GM19397 (cell line): ENCODE measurements at regions not wholly inside any gene's neighbourhood (a gene's known extent, or its start where the extent isn't known, plus 50 kb on each side); places are given as distances from the start of the nearest gene placed in this dataset.

Experiments used
- ATAC-seq: cut with Tn5 transposase; IDR thresholded peaks from one replicate; pipeline ENCODE4 v1.9.1; 2021; ENCODE audit warnings: mild to moderate bottlenecking, moderate library complexity; ENCODE audit not compliant: unreplicated experiment

- no peak for ATAC-seq
These were observed 205.6 kb downstream of the ALDH8A1 start for GRCh38 chr6:134744301-134744700.

GRCh38 chr6:134741200-134741536 lies 208.7 kb downstream of the ALDH8A1 start:
- no peak for ATAC-seq

GRCh38 chr6:134740473-134741199 lies 209.3 kb downstream of the ALDH8A1 start:
- ATAC-seq = no peak

- ATAC-seq = no peak
These were observed 209.9 kb downstream of the ALDH8A1 start for GRCh38 chr6:134740027-134740373.

- ATAC-seq = no peak
These were observed 210.4 kb downstream of the ALDH8A1 start for GRCh38 chr6:134739299-134740026.

- no peak for ATAC-seq
These were observed 211.6 kb downstream of the ALDH8A1 start for GRCh38 chr6:134738211-134738885.

GRCh38 chr6:134735461-134735860 lies 214.4 kb downstream of the ALDH8A1 start:
- ATAC-seq = no peak

- ATAC-seq = no peak
These were observed 215.5 kb downstream of the ALDH8A1 start for GRCh38 chr6:134734312-134734869.

GRCh38 chr6:134733801-134734200 lies 216.1 kb downstream of the ALDH8A1 start:
- ATAC-seq = no peak

- ATAC-seq = no peak
These were observed 217.1 kb downstream of the ALDH8A1 start for GRCh38 chr6:134732763-134733162.

GRCh38 chr6:134731615-134732014 lies 218.3 kb downstream of the ALDH8A1 start:
- ATAC-seq = no peak

GRCh38 chr6:134730013-134730412 lies 219.9 kb downstream of the ALDH8A1 start:
- no peak for ATAC-seq

GRCh38 chr6:134729561-134729960 lies 220.3 kb downstream of the ALDH8A1 start:
- ATAC-seq = no peak

- no peak for ATAC-seq
These were observed 222.8 kb downstream of the ALDH8A1 start for GRCh38 chr6:134727081-134727480.

GRCh38 chr6:134725590-134725989 lies 224.3 kb downstream of the ALDH8A1 start:
- no peak for ATAC-seq

GRCh38 chr6:134724771-134725340 lies 225.0 kb downstream of the ALDH8A1 start:
- ATAC-seq = no peak

GRCh38 chr6:134723081-134723871 lies 226.6 kb downstream of the ALDH8A1 start:
- no peak for ATAC-seq

- ATAC-seq = no peak
These were observed 227.6 kb downstream of the ALDH8A1 start for GRCh38 chr6:134722200-134722870.

- no peak for ATAC-seq
These were observed 228.9 kb downstream of the ALDH8A1 start for GRCh38 chr6:134721060-134721405.
